ENCODE measurements at regions not wholly inside any gene's neighbourhood (a gene's known extent, or its start where the extent isn't known, plus 50 kb on each side); places are given as distances from the start of the nearest gene placed in this dataset.
A peak's percentile ranks its signal among the peaks of the same experiment; 100 is the strongest.

DNA sequence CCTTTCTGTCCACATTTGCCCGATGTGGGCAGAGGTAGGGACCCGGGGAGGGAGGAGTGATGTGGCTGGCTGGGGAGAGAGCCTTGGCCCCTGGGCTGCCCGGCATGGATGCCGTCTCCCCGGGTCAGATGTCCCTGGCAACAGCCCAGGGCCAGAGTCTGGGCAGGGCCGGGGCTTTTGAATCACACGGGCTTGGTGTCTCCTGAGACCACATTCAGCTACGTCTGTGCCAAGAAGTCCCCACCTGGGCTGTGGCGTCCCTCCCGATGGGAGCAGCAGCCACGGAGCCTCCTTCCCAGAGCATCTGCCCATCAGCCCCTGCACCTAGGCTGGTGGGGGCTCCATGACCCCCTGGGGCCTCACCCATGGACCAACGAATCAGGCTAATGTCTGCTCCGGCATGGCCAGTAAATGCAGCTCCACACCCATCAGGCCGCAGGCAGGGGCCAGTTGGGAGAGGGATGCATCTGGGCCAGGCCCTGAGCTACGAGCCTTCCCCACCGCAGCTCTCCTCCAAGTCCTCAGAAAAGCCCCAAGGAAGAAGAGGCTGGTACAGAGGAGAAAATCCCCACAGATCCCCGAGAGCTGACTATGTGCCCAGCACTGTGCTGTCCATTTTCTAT lies 109.4 kb downstream of the RFLNA start:
- Histone ChIP-seq H3K27ac (ENCODE audit: low read length) (peak overlapping the region; percentile 29; the same call in 1 of the 2 replicates), H3K9me3 (ENCODE audit: control insufficient read depth, insufficient read depth, low read depth, low read length) (no peaks in the 10 kb centered on the region), H3K4me3 (ENCODE audit: low read depth in 2 of 2, low read length in 2 of 2) (no peak overlapping the region), H3K4me1 (ENCODE audit: control insufficient read depth, insufficient read depth, low read length) (peaks cover 23% of the 10 kb centered on the region), H3K27me3 (ENCODE audit: control insufficient read depth, insufficient read depth, low read length) (no peaks in the 10 kb centered on the region), H3K36me3 (ENCODE audit: control insufficient read depth, insufficient read depth, low read length) (no peaks in the 10 kb centered on the region; the same call in 1 of the 2 replicates)
- no peak for TF ChIP-seq SIN3A (IDR thresholded peaks at IDR 0.05; ENCODE audit: borderline replicate concordance, insufficient read depth, low read depth, low read length)
- TF ChIP-seq POLR2AphosphoS5 (IDR thresholded peaks at IDR 0.05; ENCODE audit: low read depth, low read length), result no peak
- TF ChIP-seq, protein P1, sequence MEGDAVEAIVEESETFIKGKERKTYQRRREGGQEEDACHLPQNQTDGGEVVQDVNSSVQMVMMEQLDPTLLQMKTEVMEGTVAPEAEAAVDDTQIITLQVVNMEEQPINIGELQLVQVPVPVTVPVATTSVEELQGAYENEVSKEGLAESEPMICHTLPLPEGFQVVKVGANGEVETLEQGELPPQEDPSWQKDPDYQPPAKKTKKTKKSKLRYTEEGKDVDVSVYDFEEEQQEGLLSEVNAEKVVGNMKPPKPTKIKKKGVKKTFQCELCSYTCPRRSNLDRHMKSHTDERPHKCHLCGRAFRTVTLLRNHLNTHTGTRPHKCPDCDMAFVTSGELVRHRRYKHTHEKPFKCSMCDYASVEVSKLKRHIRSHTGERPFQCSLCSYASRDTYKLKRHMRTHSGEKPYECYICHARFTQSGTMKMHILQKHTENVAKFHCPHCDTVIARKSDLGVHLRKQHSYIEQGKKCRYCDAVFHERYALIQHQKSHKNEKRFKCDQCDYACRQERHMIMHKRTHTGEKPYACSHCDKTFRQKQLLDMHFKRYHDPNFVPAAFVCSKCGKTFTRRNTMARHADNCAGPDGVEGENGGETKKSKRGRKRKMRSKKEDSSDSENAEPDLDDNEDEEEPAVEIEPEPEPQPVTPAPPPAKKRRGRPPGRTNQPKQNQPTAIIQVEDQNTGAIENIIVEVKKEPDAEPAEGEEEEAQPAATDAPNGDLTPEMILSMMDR (IDR thresholded peaks at IDR 0.05), result no peak
- no peak for TF ChIP-seq TCF7L2 (IDR thresholded peaks at IDR 0.05; ENCODE audit: low read depth, low read length)
- TF ChIP-seq, protein P2, sequence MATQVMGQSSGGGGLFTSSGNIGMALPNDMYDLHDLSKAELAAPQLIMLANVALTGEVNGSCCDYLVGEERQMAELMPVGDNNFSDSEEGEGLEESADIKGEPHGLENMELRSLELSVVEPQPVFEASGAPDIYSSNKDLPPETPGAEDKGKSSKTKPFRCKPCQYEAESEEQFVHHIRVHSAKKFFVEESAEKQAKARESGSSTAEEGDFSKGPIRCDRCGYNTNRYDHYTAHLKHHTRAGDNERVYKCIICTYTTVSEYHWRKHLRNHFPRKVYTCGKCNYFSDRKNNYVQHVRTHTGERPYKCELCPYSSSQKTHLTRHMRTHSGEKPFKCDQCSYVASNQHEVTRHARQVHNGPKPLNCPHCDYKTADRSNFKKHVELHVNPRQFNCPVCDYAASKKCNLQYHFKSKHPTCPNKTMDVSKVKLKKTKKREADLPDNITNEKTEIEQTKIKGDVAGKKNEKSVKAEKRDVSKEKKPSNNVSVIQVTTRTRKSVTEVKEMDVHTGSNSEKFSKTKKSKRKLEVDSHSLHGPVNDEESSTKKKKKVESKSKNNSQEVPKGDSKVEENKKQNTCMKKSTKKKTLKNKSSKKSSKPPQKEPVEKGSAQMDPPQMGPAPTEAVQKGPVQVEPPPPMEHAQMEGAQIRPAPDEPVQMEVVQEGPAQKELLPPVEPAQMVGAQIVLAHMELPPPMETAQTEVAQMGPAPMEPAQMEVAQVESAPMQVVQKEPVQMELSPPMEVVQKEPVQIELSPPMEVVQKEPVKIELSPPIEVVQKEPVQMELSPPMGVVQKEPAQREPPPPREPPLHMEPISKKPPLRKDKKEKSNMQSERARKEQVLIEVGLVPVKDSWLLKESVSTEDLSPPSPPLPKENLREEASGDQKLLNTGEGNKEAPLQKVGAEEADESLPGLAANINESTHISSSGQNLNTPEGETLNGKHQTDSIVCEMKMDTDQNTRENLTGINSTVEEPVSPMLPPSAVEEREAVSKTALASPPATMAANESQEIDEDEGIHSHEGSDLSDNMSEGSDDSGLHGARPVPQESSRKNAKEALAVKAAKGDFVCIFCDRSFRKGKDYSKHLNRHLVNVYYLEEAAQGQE (IDR thresholded peaks at IDR 0.05; ENCODE audit: insufficient read depth in 1 of 2, low read depth in 2 of 2, low read length in 1 of 2), result no peak
- intact Hi-C loops (cut with micrococcal nuclease; ENCODE audit: unreplicated experiment) (no loop called here), in situ Hi-C loops (cut with HindIII; ENCODE audit: low pct_unique_long_range_greater_than_20kb, low sequenced_read_pairs) (no loop called here)
- ChIA-PET CTCF (no interaction called here), POLR2A (no interaction called here)
- BruUV-seq (replicated peaks), result no TSS peak
- ATAC-seq, result no peak
- DNase-seq (ENCODE audit: low read depth, low spot score), result no peak

DNA sequence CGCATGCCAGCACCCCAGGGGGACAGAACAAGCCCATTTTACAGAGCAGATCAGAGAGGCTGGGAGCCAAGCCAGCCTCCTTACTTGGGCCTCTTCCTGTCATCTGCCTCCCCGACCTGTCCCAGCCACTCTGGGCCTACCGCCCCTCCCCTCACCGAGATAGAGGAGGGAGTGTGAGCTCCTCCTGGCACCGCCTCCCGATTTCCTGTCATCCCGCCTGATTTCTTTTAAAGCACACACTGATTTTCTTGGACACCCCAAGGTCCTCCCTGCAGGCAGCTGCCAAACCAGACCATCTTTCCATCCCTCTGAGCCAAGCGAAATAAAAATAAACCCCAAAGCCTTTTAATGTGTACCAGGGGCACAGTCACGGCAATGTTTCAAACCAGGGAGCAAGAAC lies 108.4 kb downstream of the RFLNA start:
- no TSS peak for BruUV-seq (replicated peaks)

More for the DNA sequence above, 108.4 kb downstream of the RFLNA start:
- H3K9me3 ChIP-seq (ENCODE audit: control insufficient read depth, insufficient read depth, low read depth, low read length), result no peaks in the 10 kb centered on the region
- in situ Hi-C loops (cut with HindIII; ENCODE audit: low pct_unique_long_range_greater_than_20kb, low sequenced_read_pairs) (no loop called here), intact Hi-C loops (cut with micrococcal nuclease; ENCODE audit: unreplicated experiment) (no loop called here)
- ChIA-PET POLR2A (interaction anchor here (0.6 kb wide), 1 partner anchor 116 kb away, joined by 4 read pairs; no protein-coding TSS in a partner anchor), CTCF (no interaction called here)
- H3K27ac ChIP-seq (ENCODE audit: low read length), result no peak overlapping the region
- H3K4me1 ChIP-seq (ENCODE audit: control insufficient read depth, insufficient read depth, low read length), result peaks cover 33% of the 10 kb centered on the region
- H3K4me3 ChIP-seq (ENCODE audit: low read depth in 2 of 2, low read length in 2 of 2), result no peak overlapping the region
- H3K27me3 ChIP-seq (ENCODE audit: control insufficient read depth, insufficient read depth, low read length), result no peaks in the 10 kb centered on the region
- DNase-seq (ENCODE audit: low read depth, low spot score) (no peak), ATAC-seq (no peak)
- TF ChIP-seq TCF7L2 (IDR thresholded peaks at IDR 0.05; ENCODE audit: low read depth, low read length), result no peak
- no peak for TF ChIP-seq SIN3A (IDR thresholded peaks at IDR 0.05; ENCODE audit: borderline replicate concordance, insufficient read depth, low read depth, low read length)
- TF ChIP-seq, protein P2 (IDR thresholded peaks at IDR 0.05; ENCODE audit: insufficient read depth in 1 of 2, low read depth in 2 of 2, low read length in 1 of 2), result no peak
- no peak for TF ChIP-seq POLR2AphosphoS5 (IDR thresholded peaks at IDR 0.05; ENCODE audit: low read depth, low read length)
- TF ChIP-seq, protein P1 (IDR thresholded peaks at IDR 0.05), result no peak
- no peaks in the 10 kb centered on the region; the same call in 1 of the 2 replicates for H3K36me3 ChIP-seq (ENCODE audit: control insufficient read depth, insufficient read depth, low read length)

All from Panc1 (cell line).